ENCODE measurements at regions not wholly inside any gene's neighbourhood (a gene's known extent, or its start where the extent isn't known, plus 50 kb on each side); places are given as distances from the start of the nearest gene placed in this dataset.

GRCh38 chr22:48782811-48783511 is 1044.7 kb downstream of the BRD1 start:
- TF ChIP-seq EP300 (IDR thresholded peaks at IDR 0.05) (no peak), POLR2A (IDR thresholded peaks at IDR 0.05) (no peak)
